HEK293 (cell line): ENCODE measurements at regions not wholly inside any gene's neighbourhood (a gene's known extent, or its start where the extent isn't known, plus 50 kb on each side); places are given as distances from the start of the nearest gene placed in this dataset.

Experiments
- CTCF ChIA-PET: fragments of 350-600 bp; formaldehyde crosslinking; extraction: SDS; loops from one replicate; lab custom pipeline; 2021; ENCODE audit warnings: antibody characterized with exemption; lab: Yijun Ruan, JAX
- POLR2A ChIA-PET: fragments of 300-600 bp; formaldehyde crosslinking; extraction: SDS; loops from one replicate; lab custom pipeline; 2020; ENCODE audit warnings: antibody characterized with exemption, inconsistent platforms; lab: Yijun Ruan, JAX
- H3K27ac ChIP-seq: fragments of 200-500 bp; sonication (Bioruptor generic); 2 replicates; pipeline ENCODE4 v1.5.1; 2014; ENCODE audit warnings: low read depth, low read length, control low read depth, inconsistent platforms; ENCODE audit errors: extremely low read depth
- H3K36me3 ChIP-seq, 2 experiments: fragments of 200-500 bp in 1 of 2; sonication (Bioruptor generic) in 1 of 2; 1 replicate in 1 of 2; 2 replicates in 1 of 2; pipeline ENCODE4 v1.5.1; 2014 to 2017; ENCODE audit warnings: inconsistent platforms in 2 of 2, low read length in 2 of 2; ENCODE audit not compliant: control insufficient read depth in 2 of 2, insufficient read depth in 1 of 2
- H3K4me1 ChIP-seq: fragments of 200-500 bp; sonication (Bioruptor generic); 2 replicates; pipeline ENCODE4 v1.5.1; 2014; ENCODE audit warnings: mild to moderate bottlenecking, low read length, inconsistent platforms; ENCODE audit not compliant: control insufficient read depth, insufficient read depth
- H3K4me3 ChIP-seq: 2 replicates; pipeline ENCODE4 v1.5.1; 2011; ENCODE audit warnings: low read depth, mild to moderate bottlenecking, control low read depth, low read length, moderate library complexity
- H3K9me3 ChIP-seq: fragments of 200-500 bp; sonication (Bioruptor generic); 2 replicates; pipeline ENCODE4 v1.5.1; 2014; ENCODE audit warnings: low read depth, low read length, inconsistent platforms; ENCODE audit not compliant: control insufficient read depth, insufficient read depth
- BCL11B ChIP-seq: fragments of 450-650 bp; formaldehyde crosslinking; IDR thresholded peaks from 2 replicates; pipeline ENCODE4 v1.5.1; 2016; ENCODE audit warnings: low read depth, missing biosample characterization, missing genetic modification characterization
- EGR2 ChIP-seq: fragments of 450-650 bp; formaldehyde crosslinking; IDR thresholded peaks from 2 replicates; pipeline ENCODE4 v1.5.1; 2016; ENCODE audit warnings: low read depth, missing biosample characterization, missing genetic modification characterization
- FEZF1 ChIP-seq: fragments of 450-650 bp; formaldehyde crosslinking; IDR thresholded peaks from 2 replicates; pipeline ENCODE4 v1.5.1; 2016; ENCODE audit warnings: missing biosample characterization, missing genetic modification characterization
- GLIS2 ChIP-seq: fragments of 450-650 bp; formaldehyde crosslinking; IDR thresholded peaks from 2 replicates; pipeline ENCODE4 v1.5.1; 2016; ENCODE audit warnings: missing biosample characterization, missing genetic modification characterization
- KLF16 ChIP-seq: fragments of 450-650 bp; formaldehyde crosslinking; IDR thresholded peaks from 2 replicates; pipeline ENCODE4 v1.5.1; 2017; ENCODE audit warnings: missing biosample characterization, missing genetic modification characterization
- MEIS1 ChIP-seq: sonication (generic); formaldehyde crosslinking; IDR thresholded peaks from 2 replicates; pipeline ENCODE4 v1.8.1; 2022; ENCODE audit warnings: missing genetic modification reagents, mild to moderate bottlenecking, borderline replicate concordance
- SALL2 ChIP-seq: fragments of 450-650 bp; formaldehyde crosslinking; IDR thresholded peaks from 2 replicates; pipeline ENCODE4 v1.5.0; 2017; ENCODE audit warnings: missing biosample characterization, mild to moderate bottlenecking, missing genetic modification characterization, borderline replicate concordance
- ZEB2 ChIP-seq: fragments of 450-650 bp; formaldehyde crosslinking; IDR thresholded peaks from 2 replicates; pipeline ENCODE4 v1.5.1; 2016; ENCODE audit warnings: missing biosample characterization, missing genetic modification characterization
- ZFP3 ChIP-seq: fragments of 450-650 bp; formaldehyde crosslinking; IDR thresholded peaks from 2 replicates; pipeline ENCODE4 v1.5.1; 2016; ENCODE audit warnings: low read depth, missing biosample characterization, missing genetic modification characterization
- ZNF112 ChIP-seq: fragments of 450-650 bp; formaldehyde crosslinking; IDR thresholded peaks from 2 replicates; pipeline ENCODE4 v1.5.0; 2017; ENCODE audit warnings: missing biosample characterization, missing genetic modification characterization
- ZNF157 ChIP-seq: fragments of 450-650 bp; formaldehyde crosslinking; IDR thresholded peaks from 2 replicates; pipeline ENCODE4 v1.5.1; 2016; ENCODE audit warnings: missing biosample characterization, missing genetic modification characterization
- ZNF214 ChIP-seq: fragments of 450-650 bp; formaldehyde crosslinking; IDR thresholded peaks from 2 replicates; pipeline ENCODE4 v1.5.1; 2017; ENCODE audit warnings: missing biosample characterization, mild to moderate bottlenecking, missing genetic modification characterization, borderline replicate concordance
- ZNF24 ChIP-seq: fragments of 450-650 bp; formaldehyde crosslinking; IDR thresholded peaks from 2 replicates; pipeline ENCODE4 v1.5.1; 2016; ENCODE audit warnings: missing biosample characterization, missing genetic modification characterization
- ZNF37A ChIP-seq: fragments of 450-650 bp; IDR thresholded peaks from 2 replicates; pipeline ENCODE4 v1.5.1; 2018; ENCODE audit warnings: missing biosample characterization, missing genetic modification characterization
- ZNF514 ChIP-seq: fragments of 450-650 bp; formaldehyde crosslinking; IDR thresholded peaks from 2 replicates; pipeline ENCODE4 v1.5.1; 2016; ENCODE audit warnings: missing biosample characterization, missing genetic modification characterization
- ZNF521 ChIP-seq: fragments of 450-650 bp; formaldehyde crosslinking; IDR thresholded peaks from 2 replicates; pipeline ENCODE4 v1.5.1; 2017; ENCODE audit warnings: missing biosample characterization, mild to moderate bottlenecking, missing genetic modification characterization
- ZNF558 ChIP-seq: fragments of 450-650 bp; formaldehyde crosslinking; IDR thresholded peaks from 2 replicates; pipeline ENCODE4 v1.5.1; 2016; ENCODE audit warnings: missing biosample characterization, missing genetic modification characterization
- ZNF560 ChIP-seq: fragments of 450-650 bp; formaldehyde crosslinking; IDR thresholded peaks from 2 replicates; pipeline ENCODE4 v1.5.1; 2017; ENCODE audit warnings: missing biosample characterization, missing genetic modification characterization, borderline replicate concordance
- ZNF621 ChIP-seq: fragments of 450-650 bp; formaldehyde crosslinking; IDR thresholded peaks from 2 replicates; pipeline ENCODE4 v1.5.1; 2017; ENCODE audit warnings: missing biosample characterization, missing genetic modification characterization
- TF ChIP-seq, protein P1 (sequence below): fragments of 450-650 bp; formaldehyde crosslinking; IDR thresholded peaks from 2 replicates; pipeline ENCODE4 v1.5.1; 2016; ENCODE audit warnings: missing biosample characterization, missing genetic modification characterization
- TF ChIP-seq, protein P2 (sequence below): fragments of 450-650 bp; formaldehyde crosslinking; IDR thresholded peaks from 2 replicates; pipeline ENCODE4 v1.5.1; 2016; ENCODE audit warnings: missing biosample characterization, missing genetic modification characterization
- TF ChIP-seq, protein P3 (sequence below): fragments of 450-650 bp; formaldehyde crosslinking; IDR thresholded peaks from 2 replicates; pipeline ENCODE4 v1.5.1; 2017; ENCODE audit warnings: missing biosample characterization, missing genetic modification characterization

DNA sequence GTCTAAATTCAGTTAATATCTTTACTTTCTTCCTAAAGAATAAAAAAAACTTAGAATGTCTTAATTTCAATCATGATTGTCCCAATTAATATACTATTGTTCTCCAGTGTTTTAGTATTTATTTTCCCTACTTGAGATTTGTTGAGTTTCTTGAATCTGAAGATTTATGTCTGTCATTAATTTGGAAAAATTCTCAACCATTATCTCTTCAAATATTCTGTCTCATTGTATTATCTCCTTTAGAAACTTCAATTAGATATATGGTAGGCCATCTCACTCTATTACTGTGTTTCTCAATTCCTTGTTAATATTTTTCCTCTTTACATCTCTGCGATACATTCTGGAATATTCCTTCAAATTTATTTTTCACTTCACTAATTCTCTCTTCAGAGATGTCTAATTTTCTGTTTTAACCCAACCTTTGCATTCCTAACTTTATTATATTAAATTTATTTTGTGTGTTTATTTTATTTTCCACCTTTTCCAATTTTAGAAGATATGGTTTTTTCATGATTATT lies 268.6 kb downstream of the QKI start:
- POLR2A ChIA-PET = no interaction called here
- H3K36me3 ChIP-seq = no peaks in the 10 kb centered on the region
- H3K4me3 ChIP-seq = no peak overlapping the region
- CTCF ChIA-PET = interaction anchor here (0.7 kb wide), 1 partner anchor 242 kb away, joined by 4 read pairs; no protein-coding TSS in a partner anchor
- H3K4me1 ChIP-seq = no peaks in the 10 kb centered on the region
- no peaks in the 10 kb centered on the region for H3K9me3 ChIP-seq
- no peak overlapping the region for H3K27ac ChIP-seq
- TF ChIP-seq ZNF560 (no peak), ZNF514 (tag by site-specific recombination) (no peak), ZNF112 (tag by site-specific recombination) (no peak), ZNF24 (tag by site-specific recombination) (no peak), EGR2 (no peak), ZNF558 (tag by site-specific recombination) (peak; percentile 96), ZNF621 (tag by site-specific recombination) (no peak)

DNA sequence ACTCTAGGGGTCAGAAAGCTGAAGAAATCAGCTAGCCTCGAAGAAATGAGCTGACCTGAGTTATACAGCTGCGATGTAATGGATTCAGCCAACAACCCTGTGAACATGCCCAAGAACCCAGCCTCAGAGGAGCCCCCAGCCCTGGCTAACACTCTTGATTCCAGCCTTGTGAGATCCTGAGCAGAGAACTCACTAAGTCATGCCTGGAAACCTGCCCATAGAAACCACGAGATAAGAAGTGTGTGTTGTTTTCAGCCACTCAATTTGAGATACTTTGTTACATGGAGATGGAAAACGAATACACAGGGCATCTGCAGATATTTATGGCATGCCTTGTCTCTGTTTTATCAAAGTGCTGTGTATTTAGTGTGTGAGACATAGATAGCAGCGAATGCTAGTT lies 265.2 kb downstream of the QKI start:
- no peaks in the 10 kb centered on the region for H3K9me3 ChIP-seq
- TF ChIP-seq, protein P1, sequence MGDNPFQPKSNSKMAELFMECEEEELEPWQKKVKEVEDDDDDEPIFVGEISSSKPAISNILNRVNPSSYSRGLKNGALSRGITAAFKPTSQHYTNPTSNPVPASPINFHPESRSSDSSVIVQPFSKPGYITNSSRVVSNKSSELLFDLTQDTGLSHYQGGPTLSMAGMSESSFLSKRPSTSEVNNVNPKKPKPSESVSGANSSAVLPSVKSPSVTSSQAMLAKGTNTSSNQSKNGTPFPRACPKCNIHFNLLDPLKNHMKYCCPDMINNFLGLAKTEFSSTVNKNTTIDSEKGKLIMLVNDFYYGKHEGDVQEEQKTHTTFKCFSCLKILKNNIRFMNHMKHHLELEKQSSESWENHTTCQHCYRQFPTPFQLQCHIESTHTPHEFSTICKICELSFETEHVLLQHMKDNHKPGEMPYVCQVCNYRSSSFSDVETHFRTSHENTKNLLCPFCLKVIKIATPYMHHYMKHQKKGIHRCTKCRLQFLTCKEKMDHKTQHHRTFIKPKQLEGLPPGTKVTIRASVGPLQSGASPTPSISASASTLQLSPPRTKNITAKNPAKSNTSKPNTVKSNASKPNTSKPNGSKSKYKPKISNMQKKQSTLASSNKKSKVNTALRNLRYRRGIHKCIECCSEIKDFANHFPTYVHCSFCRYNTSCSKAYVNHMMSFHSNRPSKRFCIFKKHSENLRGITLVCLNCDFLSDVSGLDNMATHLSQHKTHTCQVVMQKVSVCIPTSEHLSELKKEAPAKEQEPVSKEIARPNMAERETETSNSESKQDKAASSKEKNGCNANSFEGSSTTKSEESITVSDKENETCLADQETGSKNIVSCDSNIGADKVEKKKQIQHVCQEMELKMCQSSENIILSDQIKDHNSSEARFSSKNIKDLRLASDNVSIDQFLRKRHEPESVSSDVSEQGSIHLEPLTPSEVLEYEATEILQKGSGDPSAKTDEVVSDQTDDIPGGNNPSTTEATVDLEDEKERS (tag by site-specific recombination) = no peak
- no peak for TF ChIP-seq KLF16 (tag by site-specific recombination)
- no peak for TF ChIP-seq ZNF37A (tag by site-specific recombination)
- no peak for TF ChIP-seq GLIS2
- H3K27ac ChIP-seq = no peak overlapping the region
- no peaks in the 10 kb centered on the region for H3K36me3 ChIP-seq
- ChIA-PET CTCF (no interaction called here), POLR2A (no interaction called here)
- H3K4me3 ChIP-seq = no peak overlapping the region
- no peaks in the 10 kb centered on the region for H3K4me1 ChIP-seq

DNA sequence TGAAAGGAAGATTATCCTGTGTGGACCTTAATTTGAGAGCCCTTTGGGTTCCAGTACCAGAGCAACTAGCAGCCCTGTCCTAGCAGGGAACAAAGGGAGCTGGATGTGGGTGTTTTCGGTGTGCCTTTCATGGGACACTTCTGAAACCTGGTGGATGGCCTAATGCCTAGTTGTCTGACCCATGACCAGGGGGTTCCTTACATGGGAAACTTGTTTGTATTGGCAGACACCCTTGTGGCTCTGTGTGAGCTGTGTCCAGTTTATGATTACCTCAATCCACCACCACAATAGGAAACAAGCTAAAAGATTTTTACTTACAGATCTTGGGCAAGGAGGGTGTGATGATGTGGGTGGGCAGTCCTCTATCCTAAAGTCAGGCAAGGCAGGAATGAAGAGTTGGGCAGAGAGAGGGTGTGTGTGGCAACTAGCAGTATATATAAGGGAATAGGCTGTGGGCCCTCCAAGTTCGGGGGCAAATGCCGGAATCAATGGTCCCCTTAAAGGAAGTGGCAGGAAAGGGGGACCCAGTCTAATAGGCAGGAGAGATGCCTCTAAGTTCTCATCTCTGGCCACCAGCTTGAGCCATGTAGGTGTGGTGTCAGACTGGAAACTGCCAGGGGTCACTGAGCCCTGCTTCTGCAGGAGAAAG lies 264.6 kb downstream of the QKI start:
- Histone ChIP-seq H3K27ac (no peak overlapping the region), H3K4me1 (no peaks in the 10 kb centered on the region), H3K4me3 (no peak overlapping the region), H3K9me3 (no peaks in the 10 kb centered on the region), H3K36me3 (no peaks in the 10 kb centered on the region)
- CTCF ChIA-PET = no interaction called here
- POLR2A ChIA-PET = no interaction called here
- TF ChIP-seq, protein P2, sequence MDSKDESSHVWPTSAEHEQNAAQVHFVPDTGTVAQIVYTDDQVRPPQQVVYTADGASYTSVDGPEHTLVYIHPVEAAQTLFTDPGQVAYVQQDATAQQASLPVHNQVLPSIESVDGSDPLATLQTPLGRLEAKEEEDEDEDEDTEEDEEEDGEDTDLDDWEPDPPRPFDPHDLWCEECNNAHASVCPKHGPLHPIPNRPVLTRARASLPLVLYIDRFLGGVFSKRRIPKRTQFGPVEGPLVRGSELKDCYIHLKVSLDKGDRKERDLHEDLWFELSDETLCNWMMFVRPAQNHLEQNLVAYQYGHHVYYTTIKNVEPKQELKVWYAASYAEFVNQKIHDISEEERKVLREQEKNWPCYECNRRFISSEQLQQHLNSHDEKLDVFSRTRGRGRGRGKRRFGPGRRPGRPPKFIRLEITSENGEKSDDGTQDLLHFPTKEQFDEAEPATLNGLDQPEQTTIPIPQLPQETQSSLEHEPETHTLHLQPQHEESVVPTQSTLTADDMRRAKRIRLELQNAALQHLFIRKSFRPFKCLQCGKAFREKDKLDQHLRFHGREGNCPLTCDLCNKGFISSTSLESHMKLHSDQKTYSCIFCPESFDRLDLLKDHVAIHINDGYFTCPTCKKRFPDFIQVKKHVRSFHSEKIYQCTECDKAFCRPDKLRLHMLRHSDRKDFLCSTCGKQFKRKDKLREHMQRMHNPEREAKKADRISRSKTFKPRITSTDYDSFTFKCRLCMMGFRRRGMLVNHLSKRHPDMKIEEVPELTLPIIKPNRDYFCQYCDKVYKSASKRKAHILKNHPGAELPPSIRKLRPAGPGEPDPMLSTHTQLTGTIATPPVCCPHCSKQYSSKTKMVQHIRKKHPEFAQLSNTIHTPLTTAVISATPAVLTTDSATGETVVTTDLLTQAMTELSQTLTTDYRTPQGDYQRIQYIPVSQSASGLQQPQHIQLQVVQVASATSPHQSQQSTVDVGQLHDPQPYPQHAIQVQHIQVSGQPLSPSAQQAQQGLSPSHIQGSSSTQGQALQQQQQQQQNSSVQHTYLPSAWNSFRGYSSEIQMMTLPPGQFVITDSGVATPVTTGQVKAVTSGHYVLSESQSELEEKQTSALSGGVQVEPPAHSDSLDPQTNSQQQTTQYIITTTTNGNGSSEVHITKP (tag by site-specific recombination) = no peak
- no peak for TF ChIP-seq ZNF521 (tag by site-specific recombination)
- no peak for TF ChIP-seq ZNF157 (tag by site-specific recombination)
- no peak for TF ChIP-seq ZFP3
- TF ChIP-seq ZEB2 = no peak
- TF ChIP-seq, protein P3, sequence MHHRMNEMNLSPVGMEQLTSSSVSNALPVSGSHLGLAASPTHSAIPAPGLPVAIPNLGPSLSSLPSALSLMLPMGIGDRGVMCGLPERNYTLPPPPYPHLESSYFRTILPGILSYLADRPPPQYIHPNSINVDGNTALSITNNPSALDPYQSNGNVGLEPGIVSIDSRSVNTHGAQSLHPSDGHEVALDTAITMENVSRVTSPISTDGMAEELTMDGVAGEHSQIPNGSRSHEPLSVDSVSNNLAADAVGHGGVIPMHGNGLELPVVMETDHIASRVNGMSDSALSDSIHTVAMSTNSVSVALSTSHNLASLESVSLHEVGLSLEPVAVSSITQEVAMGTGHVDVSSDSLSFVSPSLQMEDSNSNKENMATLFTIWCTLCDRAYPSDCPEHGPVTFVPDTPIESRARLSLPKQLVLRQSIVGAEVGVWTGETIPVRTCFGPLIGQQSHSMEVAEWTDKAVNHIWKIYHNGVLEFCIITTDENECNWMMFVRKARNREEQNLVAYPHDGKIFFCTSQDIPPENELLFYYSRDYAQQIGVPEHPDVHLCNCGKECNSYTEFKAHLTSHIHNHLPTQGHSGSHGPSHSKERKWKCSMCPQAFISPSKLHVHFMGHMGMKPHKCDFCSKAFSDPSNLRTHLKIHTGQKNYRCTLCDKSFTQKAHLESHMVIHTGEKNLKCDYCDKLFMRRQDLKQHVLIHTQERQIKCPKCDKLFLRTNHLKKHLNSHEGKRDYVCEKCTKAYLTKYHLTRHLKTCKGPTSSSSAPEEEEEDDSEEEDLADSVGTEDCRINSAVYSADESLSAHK (tag by site-specific recombination) = no peak
- TF ChIP-seq MEIS1 (CRISPR knock-in tag) = no peak
- no peak for TF ChIP-seq SALL2
- TF ChIP-seq BCL11B (tag by site-specific recombination) = no peak
- no peak for TF ChIP-seq ZNF24 (tag by site-specific recombination)
- TF ChIP-seq FEZF1 (tag by site-specific recombination) = no peak
- TF ChIP-seq ZNF214 = no peak
